ENCODE measurements at regions not wholly inside any gene's neighbourhood (a gene's known extent, or its start where the extent isn't known, plus 50 kb on each side); places are given as distances from the start of the nearest gene placed in this dataset.

GRCh38 chr4:180101348-180102083, 2141.7 kb upstream of the TENM3 start:
- no peak for DNase-seq

DNA sequence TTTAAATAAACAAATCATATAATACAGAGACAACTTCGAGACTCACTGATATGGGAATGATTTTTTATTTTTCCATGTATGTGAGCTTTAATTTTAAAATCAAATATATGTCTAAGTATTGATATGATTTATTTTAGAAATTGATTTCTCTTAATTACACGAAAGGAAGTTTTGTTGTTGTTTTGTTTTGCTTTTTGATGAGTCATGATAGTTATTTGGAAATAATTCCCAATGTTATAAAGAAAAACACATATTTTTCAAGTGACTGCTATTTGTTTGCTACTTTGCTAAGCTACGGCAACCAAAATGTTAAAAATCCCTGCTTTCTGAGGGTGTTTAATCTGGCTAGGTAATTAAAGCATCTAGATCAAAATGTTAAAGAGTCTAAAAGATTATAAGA, 2139.4 kb upstream of the TENM3 start:
- no peak for DNase-seq

DNA sequence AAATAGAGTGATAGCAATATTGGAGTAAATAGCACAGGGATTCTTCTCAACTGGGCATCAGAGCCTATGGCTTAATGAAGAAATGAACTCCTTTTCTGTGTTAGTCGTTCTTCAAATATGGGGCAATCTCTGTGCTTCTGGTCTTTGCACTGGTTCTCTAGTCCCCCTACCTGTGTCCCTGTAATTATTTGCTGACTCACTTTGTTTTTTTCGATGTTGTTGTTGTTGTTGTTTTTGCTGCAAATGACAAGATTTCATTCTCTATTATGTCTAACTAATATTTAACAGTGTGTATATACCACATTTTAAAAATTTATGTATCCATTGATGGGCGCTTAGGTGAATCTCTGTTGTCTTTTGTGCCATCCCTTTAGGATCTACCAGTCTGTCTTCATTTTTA, 2137.8 kb upstream of the TENM3 start:
- DNase-seq = no peak

DNA sequence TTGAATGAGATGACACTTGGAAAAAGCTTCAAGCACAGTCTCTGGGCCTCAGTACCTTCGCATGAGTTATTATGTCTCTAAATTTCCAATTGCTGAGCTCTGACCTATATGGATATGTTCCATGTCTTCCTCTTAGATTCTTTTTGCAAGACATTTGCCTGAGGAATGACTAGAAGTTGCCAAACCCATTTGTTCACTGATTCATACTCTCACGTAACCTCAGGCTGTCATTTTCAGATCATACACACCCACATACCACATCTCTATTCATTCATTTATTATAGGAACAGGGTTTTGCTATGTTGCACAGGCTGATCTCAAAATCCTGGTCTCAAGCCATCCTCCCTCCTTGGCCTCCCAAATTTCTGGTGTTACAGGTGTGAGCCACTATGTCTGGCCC, 2137.1 kb upstream of the TENM3 start:
- DNase-seq = no peak

- no peak for DNase-seq
Observed at GRCh38 chr4:180106997-180107396, 2136.2 kb upstream of the TENM3 start.

- DNase-seq = no peak
Observed at GRCh38 chr4:180116840-180117239, 2126.4 kb upstream of the TENM3 start.

GRCh38 chr4:180120068-180120467, 2123.1 kb upstream of the TENM3 start:
- no peak for DNase-seq

DNA sequence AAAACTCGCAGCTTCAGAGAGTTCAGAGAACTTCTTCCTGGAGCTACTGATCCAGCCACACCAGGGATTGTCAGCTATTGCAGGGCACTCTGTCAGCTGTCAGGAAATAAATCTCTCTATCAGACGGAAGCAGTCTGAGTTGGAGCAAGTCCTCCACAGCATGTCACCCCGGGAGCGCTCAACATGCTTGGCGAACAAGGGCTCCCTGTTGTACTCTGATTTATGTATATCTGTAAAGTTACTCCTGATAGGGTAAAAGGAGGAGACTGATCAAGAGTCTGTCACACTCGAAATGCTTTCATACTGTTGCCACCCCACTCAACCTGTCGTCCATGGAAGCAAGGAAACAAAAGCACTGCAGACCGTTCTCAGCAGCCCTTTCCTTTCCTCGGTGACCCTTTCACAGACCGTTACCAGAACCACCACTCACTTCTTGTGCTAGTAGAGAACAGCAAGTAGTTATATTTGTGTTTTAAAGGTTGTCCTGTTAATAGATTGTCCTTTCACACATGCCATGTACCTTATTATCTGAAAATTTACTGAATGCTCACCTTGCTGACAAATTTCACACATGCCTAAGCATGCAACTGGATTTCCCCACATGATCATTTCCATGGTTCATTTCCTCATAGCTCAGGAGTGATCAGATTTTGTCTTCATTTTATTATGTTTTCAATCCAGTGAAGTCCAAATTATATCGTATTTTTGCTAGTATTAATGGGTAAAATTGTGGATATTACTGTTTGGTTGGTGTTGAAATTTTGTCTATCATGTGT, 2108.9 kb upstream of the TENM3 start:
- DNase-seq = no peak

DNA sequence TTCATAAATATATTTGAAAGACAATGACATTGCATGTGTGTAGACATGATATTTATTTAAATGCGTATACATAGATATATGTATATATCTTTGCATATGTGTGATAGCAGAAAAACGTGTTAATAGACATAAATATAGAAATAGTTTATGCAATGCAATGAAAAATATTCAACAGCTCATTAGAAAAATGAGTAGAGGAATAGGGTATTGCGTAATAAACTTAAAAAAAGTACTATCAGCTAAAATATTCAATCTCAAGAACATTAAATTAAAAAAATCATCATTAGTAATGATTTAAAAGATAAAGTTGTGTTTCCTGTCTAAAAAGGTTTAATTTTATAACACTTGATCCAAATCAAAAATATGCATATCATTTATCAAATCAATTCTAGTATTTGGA, 2101.5 kb upstream of the TENM3 start:
- DNase-seq = no peak

GRCh38 chr4:180148737-180149136, 2094.5 kb upstream of the TENM3 start:
- no peak for DNase-seq

DNA sequence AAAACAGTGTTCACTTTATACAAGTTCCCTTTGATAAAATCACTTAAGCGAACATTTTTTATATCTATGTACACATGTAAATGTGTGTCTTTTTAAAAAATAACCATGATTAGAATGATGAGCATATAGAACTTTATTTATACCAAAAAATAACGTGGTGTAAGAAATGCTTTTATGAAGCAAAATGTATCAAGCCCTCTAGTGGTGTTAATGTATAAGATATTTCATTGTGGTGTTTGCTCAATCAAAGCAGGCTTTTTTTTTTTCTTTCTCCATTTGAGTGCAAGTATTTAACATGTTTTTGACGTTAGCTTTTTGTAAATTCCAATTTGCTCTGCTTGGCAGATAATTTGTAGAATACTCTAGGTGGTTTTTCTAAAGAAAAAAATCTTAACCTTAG, 2092.4 kb upstream of the TENM3 start:
- DNase-seq = no peak

GRCh38 chr4:180152831-180153230, 2090.4 kb upstream of the TENM3 start:
- DNase-seq = no peak

DNA sequence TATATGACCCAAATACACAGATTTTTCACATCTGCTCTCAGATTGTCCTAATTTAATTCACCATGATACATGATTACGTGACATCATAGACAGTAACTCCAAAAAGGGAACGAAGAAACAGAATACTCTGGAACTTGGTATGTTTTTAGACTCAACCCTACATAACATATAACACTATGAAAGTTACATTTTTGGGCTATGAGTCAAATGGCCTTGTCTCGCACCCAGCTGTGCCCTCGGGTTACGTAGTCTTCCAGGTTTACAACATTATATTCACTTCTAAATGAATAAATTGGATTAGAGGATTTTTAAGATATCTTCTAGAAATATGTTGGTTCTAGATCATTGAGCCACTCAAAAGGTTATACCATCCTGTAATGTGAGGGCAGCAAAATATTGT, 2089.6 kb upstream of the TENM3 start:
- DNase-seq = no peak

DNA sequence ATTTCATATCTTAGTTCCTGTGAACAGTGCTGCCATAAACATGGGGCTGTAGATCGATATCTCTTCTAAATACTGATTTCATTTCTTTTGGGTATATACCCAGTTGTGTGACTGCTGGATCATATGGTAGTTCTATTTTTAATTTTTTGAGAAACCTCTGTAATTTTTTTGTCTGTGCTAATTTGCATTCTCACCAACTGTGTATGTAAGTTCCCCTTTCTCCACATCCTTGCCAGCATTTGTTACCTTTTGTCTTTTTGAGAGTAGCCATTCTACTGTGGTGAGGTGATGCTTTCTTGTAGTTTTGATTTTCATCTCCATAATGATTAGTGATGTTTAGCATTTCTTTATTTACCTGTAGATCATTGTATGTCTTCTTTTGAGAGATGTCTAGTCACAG, 2086.5 kb upstream of the TENM3 start:
- no peak for DNase-seq

- no peak for DNase-seq
Observed at GRCh38 chr4:180160195-180160983, 2082.8 kb upstream of the TENM3 start.

DNA sequence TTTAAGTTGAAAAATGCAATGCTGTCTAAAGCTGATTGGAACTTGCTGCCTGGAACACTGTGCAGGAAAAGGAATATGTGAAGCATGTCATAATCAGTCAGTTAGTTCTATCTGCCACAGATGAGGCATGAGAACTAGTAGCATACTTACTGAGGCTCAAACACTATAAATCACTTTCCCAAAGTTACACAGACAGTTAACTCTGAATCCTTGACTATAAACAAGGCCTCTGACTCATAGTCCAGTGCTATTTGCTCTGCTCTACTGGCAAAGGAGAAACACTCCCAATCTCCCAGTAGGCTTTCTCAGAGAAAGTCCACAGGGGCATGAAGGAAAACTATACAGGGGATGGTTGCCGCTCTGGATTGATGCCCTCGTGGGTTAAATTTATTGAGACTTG, 2078.4 kb upstream of the TENM3 start:
- no peak for DNase-seq

- DNase-seq = no peak
Observed at GRCh38 chr4:180169394-180169793, 2073.8 kb upstream of the TENM3 start.

DNA sequence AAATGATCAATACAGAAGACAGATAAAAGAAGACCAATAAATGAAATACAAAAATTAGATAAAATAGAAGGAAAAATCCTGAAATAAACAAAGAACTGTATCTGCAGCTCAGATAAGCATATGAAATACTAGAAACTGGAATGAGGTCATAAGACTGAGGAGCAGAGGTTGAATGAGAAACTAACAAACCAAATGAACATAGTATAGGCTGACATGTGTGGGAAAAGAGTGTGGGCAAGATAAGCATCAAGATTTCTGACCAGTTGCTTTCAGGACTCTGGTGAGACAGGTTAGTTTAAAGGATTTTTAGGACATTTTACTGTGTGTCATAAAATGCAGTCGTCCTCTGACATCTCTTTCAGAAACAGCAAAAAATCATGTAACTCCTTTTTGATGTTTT, 2073.2 kb upstream of the TENM3 start:
- DNase-seq = no peak

GRCh38 chr4:180179146-180179545, 2064.1 kb upstream of the TENM3 start:
- DNase-seq = no peak

- DNase-seq = no peak
Observed at GRCh38 chr4:180189666-180190065, 2053.5 kb upstream of the TENM3 start.

DNA sequence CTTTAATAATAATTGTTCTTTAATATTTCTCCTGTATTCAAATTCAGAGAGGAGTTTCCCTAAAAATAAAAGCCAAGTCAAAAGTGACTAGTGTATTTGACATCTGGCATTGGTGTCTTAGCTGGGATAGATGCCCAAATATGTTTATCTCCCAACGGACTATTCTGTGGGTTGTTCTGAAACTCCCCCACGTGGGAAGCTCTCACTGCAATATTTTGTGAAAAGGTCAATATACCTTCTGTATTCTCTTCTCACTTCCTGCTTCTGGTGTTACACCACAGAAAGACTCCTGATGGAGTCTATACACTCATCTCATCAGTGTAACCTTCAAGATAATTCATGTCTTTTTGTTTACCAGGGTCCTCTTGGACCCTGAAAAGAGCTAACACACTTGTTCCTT, 2052.8 kb upstream of the TENM3 start:
- DNase-seq = no peak

DNA sequence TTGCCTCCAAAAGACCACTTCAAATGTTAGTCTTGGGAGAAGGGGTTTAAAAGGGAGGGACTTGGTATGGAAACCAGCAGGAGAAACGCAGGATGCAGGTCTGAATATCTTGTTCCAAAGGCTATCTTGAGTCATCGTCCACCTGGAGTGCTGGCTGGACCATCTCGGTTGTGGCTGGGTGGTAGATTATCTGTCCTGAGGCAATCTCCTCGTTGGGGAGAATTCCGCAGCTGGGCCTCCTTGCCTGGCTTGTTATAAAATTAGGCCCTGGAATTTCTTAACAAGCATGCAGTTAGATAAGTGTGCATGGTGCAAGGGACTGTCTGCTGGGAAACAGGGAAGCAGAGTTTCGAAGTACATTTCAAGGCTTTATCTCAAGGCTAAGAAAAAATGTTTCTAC, 2045.7 kb upstream of the TENM3 start:
- DNase-seq = no peak

DNA sequence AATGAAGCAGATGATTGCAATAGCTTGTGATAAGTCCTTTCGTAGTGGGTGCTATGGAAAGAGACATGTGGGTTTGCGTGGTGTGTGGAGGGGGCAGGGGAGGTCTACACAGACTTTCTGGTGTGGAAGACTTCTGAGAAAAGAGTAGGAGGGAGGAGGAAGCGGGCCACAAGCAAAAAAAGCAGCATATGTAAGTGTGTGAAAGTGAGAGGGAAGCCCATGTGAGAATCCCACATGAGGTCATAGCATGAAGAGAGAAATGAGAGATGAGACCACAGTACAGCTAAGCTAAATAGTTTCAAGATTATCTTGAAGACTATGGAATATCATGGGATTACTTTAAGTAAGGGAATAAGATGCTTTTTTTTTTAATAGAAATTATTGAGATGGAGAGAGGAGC, 2039.9 kb upstream of the TENM3 start:
- no peak for DNase-seq

- no peak for DNase-seq
Observed at GRCh38 chr4:180205276-180205675, 2037.9 kb upstream of the TENM3 start.
